Suprapubic skin (tissue), 3 donors: ENCODE measurements at regions not wholly inside any gene's neighbourhood (a gene's known extent, or its start where the extent isn't known, plus 50 kb on each side); places are given as distances from the start of the nearest gene placed in this dataset.

Experiments used
- CTCF ChIP-seq, 2 donors: fragments of 200-600 bp in 1 of 2; fragments of 450-650 bp in 1 of 2; sonication (generic) in 1 of 2; IDR thresholded peaks; one replicate each; pipeline ENCODE4 v1.5.1; 2016 to 2019; ENCODE audit warnings: antibody characterized with exemption in 2 of 2, mild to moderate bottlenecking in 1 of 2, moderate library complexity in 1 of 2
- POLR2A ChIP-seq, 2 donors: fragments of 450-650 bp; IDR thresholded peaks; one replicate each; pipeline ENCODE4 v1.6.1; 2017; ENCODE audit warnings: antibody characterized with exemption in 2 of 2, mild to moderate bottlenecking in 2 of 2, moderate library complexity in 2 of 2

GRCh38 chr10:132481690-132482089 is 55.9 kb upstream of the INPP5A start:
- no peak for TF ChIP-seq CTCF (IDR thresholded peaks at IDR 0.05)
- no peak for TF ChIP-seq POLR2A (IDR thresholded peaks at IDR 0.05)
